Gastrocnemius medialis (tissue), 4 donors: ENCODE measurements at regions not wholly inside any gene's neighbourhood (a gene's known extent, or its start where the extent isn't known, plus 50 kb on each side); places are given as distances from the start of the nearest gene placed in this dataset.
"Not testable (repeated sequence)": the region's sequence is repeated elsewhere in the genome, so short reads cannot be mapped to it uniquely, and the experiment has no call there.

Source experiments
- ATAC-seq, 2 donors: fragments of 150-250 bp; one replicate each; pipeline ENCODE4 v1.9.1; 2016
- DNase-seq, 2 donors: peaks; one replicate each; pipeline ENCODE4 v3.0.0-alpha.2; 2019
- H3K27ac ChIP-seq, 4 donors: fragments of 200-600 bp; sonication (generic); 1 replicate in 1 of 4; 2 replicates in 3 of 4; pipeline ENCODE4 v1.5.1; 2016 to 2018; ENCODE audit warnings: mild to moderate bottlenecking in 2 of 4, moderate library complexity in 1 of 4
- H3K27me3 ChIP-seq, 3 donors: fragments of 200-600 bp; sonication (generic) in 2 of 3; 1 replicate in 1 of 3; 2 replicates in 2 of 3; pipeline versions ENCODE4 v1.5.1 to v1.6.0; 2016 to 2019; ENCODE audit warnings: mild to moderate bottlenecking in 1 of 3, moderate library complexity in 1 of 3
- H3K36me3 ChIP-seq, 2 donors: fragments of 200-600 bp; sonication (generic) in 1 of 2; one replicate each; pipeline ENCODE4 v1.5.1; 2017 to 2018
- H3K4me1 ChIP-seq, 2 donors: fragments of 200-600 bp; sonication (generic) in 1 of 2; one replicate each; pipeline ENCODE4 v1.5.1; 2016 to 2017; ENCODE audit warnings: mild to moderate bottlenecking in 2 of 2
- H3K4me3 ChIP-seq, 4 donors: fragments of 200-600 bp; sonication (generic) in 3 of 4; 1 replicate in 1 of 4; 2 replicates in 3 of 4; pipeline ENCODE4 v1.5.1; 2016 to 2019; ENCODE audit warnings: mild to moderate bottlenecking in 2 of 4
- H3K9me3 ChIP-seq, 3 donors: fragments of 200-600 bp; sonication (generic) in 2 of 3; 1 replicate in 1 of 3; 2 replicates in 2 of 3; pipeline ENCODE4 v1.5.1; 2016 to 2019
- POLR2A ChIP-seq, 2 donors: fragments of 450-650 bp; IDR thresholded peaks; one replicate each; pipeline ENCODE4 v1.6.1; 2017; ENCODE audit warnings: antibody characterized with exemption in 2 of 2, mild to moderate bottlenecking in 2 of 2, moderate library complexity in 2 of 2
- in situ Hi-C, 4 donors: fragments of 200-750 bp; cut with MboI; loops; one replicate each; pipeline versions ENCODE4 v1.15.0 to v1.8.0; 2017; ENCODE audit warnings: low sequenced_read_pairs in 4 of 4
- intact Hi-C: fragments of 100-400 bp; cut with DNase I; formaldehyde crosslinking; loops from one replicate; pipeline ENCODE4 v1.15.1; 2023; ENCODE audit warnings: low total_unique reads
- TF ChIP-seq, protein P1 (sequence below), 5 experiments: fragments of 450-650 bp in 3 of 5; fragments of 200-600 bp in 2 of 5; sonication (generic) in 2 of 5; IDR thresholded peaks in 4 of 5; conservative IDR thresholded peaks in 1 of 5; 1 replicate in 4 of 5; 2 replicates in 1 of 5; pipeline ENCODE4 v1.5.1; 2016 to 2019; ENCODE audit warnings: antibody characterized with exemption in 5 of 5, mild to moderate bottlenecking in 3 of 5, moderate library complexity in 3 of 5

DNA sequence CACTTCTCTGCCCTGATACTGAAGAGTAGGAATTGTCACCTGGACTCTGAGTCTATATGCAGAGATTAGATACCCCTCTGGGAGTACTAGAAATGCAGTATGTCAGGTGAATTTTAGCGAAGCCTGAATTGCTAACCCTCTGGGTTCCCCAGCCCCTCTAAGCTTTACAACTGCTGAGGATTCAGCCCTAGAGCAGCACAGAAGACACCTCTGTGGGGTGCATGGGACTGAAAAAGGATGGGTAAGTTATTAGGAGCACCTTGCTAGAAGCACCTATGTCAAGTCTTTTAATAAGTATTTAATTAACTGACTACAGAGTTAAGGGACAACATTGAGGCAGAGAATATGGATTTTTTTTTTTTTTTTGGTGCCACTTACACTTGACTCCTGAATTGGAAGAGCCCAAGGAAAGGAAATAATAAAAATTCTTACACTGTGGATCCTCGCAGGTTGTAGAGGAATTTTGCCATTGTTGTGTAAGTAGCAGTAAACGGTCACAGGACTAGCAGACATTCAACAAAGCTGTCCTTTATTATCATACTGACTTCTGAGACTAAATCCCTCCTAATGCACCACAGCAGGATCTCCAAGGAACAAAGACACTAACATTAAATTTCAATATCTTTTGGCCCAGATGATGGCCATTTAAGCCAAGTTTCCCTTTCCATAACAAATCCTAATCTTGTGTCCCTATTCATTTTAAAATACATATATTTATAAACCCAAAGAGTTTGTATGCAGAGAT is 253.2 kb downstream of the ANKRD50 start:
- DNase-seq (no peak), ATAC-seq (no peak)
- no peaks in the 10 kb centered on the region for H3K4me1 ChIP-seq
- H3K9me3 ChIP-seq = peaks cover 0 to 8% (median 5%) of the 10 kb centered on the region in 3 donors
- H3K27ac ChIP-seq = no peak overlapping the region
- in situ Hi-C loops (no loop called here), intact Hi-C loops (no loop called here)
- TF ChIP-seq POLR2A (IDR thresholded peaks at IDR 0.05) = no peak
- TF ChIP-seq, protein P1, sequence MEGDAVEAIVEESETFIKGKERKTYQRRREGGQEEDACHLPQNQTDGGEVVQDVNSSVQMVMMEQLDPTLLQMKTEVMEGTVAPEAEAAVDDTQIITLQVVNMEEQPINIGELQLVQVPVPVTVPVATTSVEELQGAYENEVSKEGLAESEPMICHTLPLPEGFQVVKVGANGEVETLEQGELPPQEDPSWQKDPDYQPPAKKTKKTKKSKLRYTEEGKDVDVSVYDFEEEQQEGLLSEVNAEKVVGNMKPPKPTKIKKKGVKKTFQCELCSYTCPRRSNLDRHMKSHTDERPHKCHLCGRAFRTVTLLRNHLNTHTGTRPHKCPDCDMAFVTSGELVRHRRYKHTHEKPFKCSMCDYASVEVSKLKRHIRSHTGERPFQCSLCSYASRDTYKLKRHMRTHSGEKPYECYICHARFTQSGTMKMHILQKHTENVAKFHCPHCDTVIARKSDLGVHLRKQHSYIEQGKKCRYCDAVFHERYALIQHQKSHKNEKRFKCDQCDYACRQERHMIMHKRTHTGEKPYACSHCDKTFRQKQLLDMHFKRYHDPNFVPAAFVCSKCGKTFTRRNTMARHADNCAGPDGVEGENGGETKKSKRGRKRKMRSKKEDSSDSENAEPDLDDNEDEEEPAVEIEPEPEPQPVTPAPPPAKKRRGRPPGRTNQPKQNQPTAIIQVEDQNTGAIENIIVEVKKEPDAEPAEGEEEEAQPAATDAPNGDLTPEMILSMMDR (IDR thresholded peaks at IDR 0.05 in 4 of 5, conservative IDR thresholded peaks at IDR 0.05 in 1 of 5) = no peak
- no peak overlapping the region for H3K4me3 ChIP-seq
- H3K27me3 ChIP-seq = no peaks in the 10 kb centered on the region
- H3K36me3 ChIP-seq = no peaks in the 10 kb centered on the region

DNA sequence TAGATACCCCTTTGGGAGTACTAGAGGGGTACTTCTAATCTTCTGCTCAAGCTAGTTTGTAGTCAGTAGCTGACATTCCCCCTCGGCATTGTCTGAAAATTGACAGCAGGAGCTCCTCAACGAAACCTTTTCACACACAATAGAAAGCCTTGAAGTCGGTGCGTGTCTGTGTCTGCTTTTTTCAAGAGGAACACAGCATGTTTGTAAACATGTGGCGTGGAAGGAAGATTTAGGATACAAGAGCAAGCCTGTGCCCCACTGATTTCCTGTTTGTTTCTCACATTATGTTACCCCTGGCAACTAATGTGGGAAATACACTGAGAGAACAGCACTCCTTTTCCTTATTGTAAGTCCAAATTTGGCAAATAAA is 252.6 kb downstream of the ANKRD50 start:
- no peaks in the 10 kb centered on the region for H3K27me3 ChIP-seq
- H3K4me1 ChIP-seq = no peaks in the 10 kb centered on the region
- H3K9me3 ChIP-seq = peaks cover 0 to 8% (median 5%) of the 10 kb centered on the region in 3 donors
- H3K36me3 ChIP-seq = no peaks in the 10 kb centered on the region
- no peak overlapping the region for H3K27ac ChIP-seq
- H3K4me3 ChIP-seq = no peak overlapping the region
- in situ Hi-C loops = no loop called here
- intact Hi-C loops = no loop called here
- TF ChIP-seq, protein P1 (IDR thresholded peaks at IDR 0.05 in 4 of 5, conservative IDR thresholded peaks at IDR 0.05 in 1 of 5) = no peak
- no peak for TF ChIP-seq POLR2A (IDR thresholded peaks at IDR 0.05)
- DNase-seq (no peak), ATAC-seq (no peak)

DNA sequence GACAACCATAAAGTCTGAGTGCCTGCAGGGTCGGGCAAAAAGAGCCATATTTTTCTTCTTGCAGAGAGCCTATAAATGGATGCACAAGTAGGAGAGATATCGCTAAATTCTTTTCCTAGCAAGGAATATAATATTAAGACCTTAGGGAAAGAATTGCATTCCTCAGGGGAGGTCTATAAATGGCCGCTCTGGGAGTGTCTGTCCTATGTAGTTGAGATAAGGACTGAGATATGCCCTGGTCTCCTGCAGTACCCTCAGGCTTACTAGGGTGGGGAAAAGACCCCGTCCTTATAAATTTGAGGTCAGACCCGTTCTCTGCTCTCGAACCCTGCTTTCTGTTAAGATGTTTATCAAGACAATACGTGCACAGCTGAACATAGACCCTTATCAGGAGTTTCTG is 250.9 kb downstream of the ANKRD50 start:
- H3K27ac ChIP-seq, intact Hi-C loops, H3K4me3 ChIP-seq, H3K27me3 ChIP-seq, H3K9me3 ChIP-seq, DNase-seq, ATAC-seq, H3K4me1 ChIP-seq, in situ Hi-C loops, H3K36me3 ChIP-seq: not testable (repeated sequence)

DNA sequence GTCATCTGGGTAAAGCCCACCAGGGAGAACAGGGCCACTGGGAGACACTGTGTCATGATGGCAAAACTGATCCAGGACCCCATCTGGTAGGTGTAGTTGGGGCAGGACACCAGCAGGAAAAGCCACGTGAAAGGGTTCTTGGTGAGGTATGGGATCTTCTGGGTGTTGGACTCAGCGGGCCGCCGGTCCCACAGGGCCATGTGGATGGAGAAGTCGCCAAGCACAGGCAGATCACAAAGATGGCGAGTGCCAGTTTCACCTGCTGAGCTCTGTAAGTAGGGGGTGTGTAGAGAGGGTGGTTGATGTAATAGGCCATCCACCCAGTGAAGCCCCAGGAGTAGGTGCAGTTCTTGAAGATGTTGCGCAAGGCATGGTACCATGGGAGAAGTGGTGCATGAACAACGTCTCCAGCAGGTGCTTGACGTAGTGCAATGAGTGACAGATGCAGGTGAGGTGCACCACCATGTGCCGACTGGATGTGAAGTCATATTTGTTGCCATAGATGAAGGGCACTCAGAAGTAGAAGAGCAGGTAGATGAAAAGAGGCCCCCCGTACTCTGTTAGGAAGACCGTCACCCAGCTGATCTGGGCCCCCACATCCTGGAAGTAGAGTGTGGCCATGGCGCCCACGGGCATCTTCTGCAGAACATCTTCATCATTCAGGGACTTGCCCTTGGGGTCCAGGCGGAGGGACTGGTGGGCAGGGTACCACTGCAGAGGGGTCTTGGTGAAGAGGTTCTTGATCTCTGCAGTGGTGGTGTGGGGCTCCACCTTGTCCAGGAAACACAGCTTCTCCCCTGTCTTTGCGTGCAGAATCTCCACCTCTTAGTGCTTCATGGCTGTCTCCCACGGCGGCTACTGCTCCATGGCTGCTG is 249.3 kb downstream of the ANKRD50 start:
- intact Hi-C loops = no loop called here
- no peak for ATAC-seq

DNA sequence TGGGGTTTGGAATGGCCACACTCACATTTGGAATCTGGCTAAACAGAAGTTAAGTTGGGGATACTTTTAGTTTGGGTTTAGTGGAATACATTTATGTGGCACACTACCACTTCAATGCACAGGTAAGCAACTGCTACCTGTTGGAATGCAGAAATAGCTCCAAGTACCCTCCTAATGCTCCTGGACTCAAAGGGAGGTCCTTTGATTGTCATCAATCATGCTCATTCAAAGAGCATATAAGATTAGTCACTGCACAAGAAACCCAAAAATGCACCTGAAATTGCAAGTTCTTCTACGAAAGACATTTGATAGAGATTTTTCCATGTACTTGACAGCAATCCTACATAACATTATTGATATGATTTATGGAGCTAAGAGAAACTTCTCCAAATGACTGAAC is 247.7 kb downstream of the ANKRD50 start:
- H3K4me3 ChIP-seq = no peak overlapping the region
- peaks cover 0 to 8% (median 5%) of the 10 kb centered on the region in 3 donors for H3K9me3 ChIP-seq
- TF ChIP-seq, protein P1 (IDR thresholded peaks at IDR 0.05 in 4 of 5, conservative IDR thresholded peaks at IDR 0.05 in 1 of 5) = no peak
- no peak for TF ChIP-seq POLR2A (IDR thresholded peaks at IDR 0.05)
- in situ Hi-C loops (no loop called here), intact Hi-C loops (no loop called here)
- ATAC-seq = no peak
- no peaks in the 10 kb centered on the region for H3K27me3 ChIP-seq
- no peak overlapping the region for H3K27ac ChIP-seq
- DNase-seq = no peak
- H3K4me1 ChIP-seq = no peaks in the 10 kb centered on the region
- H3K36me3 ChIP-seq = no peaks in the 10 kb centered on the region

More for the DNA sequence above, 249.3 kb downstream of the ANKRD50 start:
- Histone ChIP-seq H3K4me3 (no peak overlapping the region), H3K4me1 (no peaks in the 10 kb centered on the region), H3K27me3 (no peaks in the 10 kb centered on the region), H3K36me3 (no peaks in the 10 kb centered on the region), H3K27ac (no peak overlapping the region), H3K9me3 (peaks cover 0 to 8% (median 5%) of the 10 kb centered on the region in 3 donors)
- in situ Hi-C loops = no loop called here
- DNase-seq = no peak
- TF ChIP-seq POLR2A (IDR thresholded peaks at IDR 0.05) = no peak
- TF ChIP-seq, protein P1 (IDR thresholded peaks at IDR 0.05 in 4 of 5, conservative IDR thresholded peaks at IDR 0.05 in 1 of 5) = no peak
